H1 (cell line): ENCODE measurements at regions not wholly inside any gene's neighbourhood (a gene's known extent, or its start where the extent isn't known, plus 50 kb on each side); places are given as distances from the start of the nearest gene placed in this dataset.

Experiments used
- CTCF ChIA-PET: fragments of 300-600 bp; sonication (Branson Sonifier 250); formaldehyde crosslinking; loops from one replicate; lab custom pipeline; 2021; ENCODE audit not compliant: partially characterized antibody; lab: Charles Lee
- POLR2A ChIA-PET: fragments of 300-600 bp; sonication (Branson Sonifier 250); formaldehyde crosslinking; loops from one replicate; lab custom pipeline; 2021; ENCODE audit warnings: inconsistent platforms; ENCODE audit not compliant: partially characterized antibody; lab: Charles Lee
- DNase-seq, 2 experiments: peaks; one replicate each; pipeline versions ENCODE4 v3.0.0 to v3.0.0-alpha.2; 2010 to 2022; ENCODE audit warnings: low spot score in 2 of 2, low read depth in 1 of 2, mixed read lengths in 1 of 2
- FAIRE-seq: peaks from 2 replicates; lab custom pipeline; 2011; peaks lifted over from hg19 to GRCh38; lab: Jason Lieb, UNC
- H2AFZ ChIP-seq: 2 replicates; pipeline ENCODE4 v1.8.1; 2012; ENCODE audit warnings: low read length, inconsistent platforms
- H2AK5ac ChIP-seq: 2 replicates; pipeline ENCODE4 v1.6.1; 2013; ENCODE audit warnings: low read depth, low read length
- H2BK120ac ChIP-seq: replicated peaks from 2 replicates; pipeline ENCODE3; 2013; ENCODE audit warnings: low read depth, low read length, inconsistent platforms
- H2BK12ac ChIP-seq: 2 replicates; pipeline ENCODE4 v1.6.1; 2013; ENCODE audit warnings: low read depth, low read length
- H2BK15ac ChIP-seq: 2 replicates; pipeline ENCODE4 v1.6.1; 2013; ENCODE audit warnings: low read length
- H2BK20ac ChIP-seq: 2 replicates; pipeline ENCODE4 v1.6.1; 2013; ENCODE audit warnings: low read length
- H2BK5ac ChIP-seq: 2 replicates; pipeline ENCODE4 v1.6.1; 2013; ENCODE audit warnings: low read depth, low read length
- H3K14ac ChIP-seq: 2 replicates; pipeline ENCODE4 v1.6.1; 2013; ENCODE audit warnings: inconsistent platforms; ENCODE audit not compliant: insufficient read length
- H3K18ac ChIP-seq: 2 replicates; pipeline ENCODE4 v1.6.1; 2013; ENCODE audit warnings: low read length; ENCODE audit errors: extremely low read depth
- H3K23ac ChIP-seq: 2 replicates; pipeline ENCODE4 v1.6.1; 2013; ENCODE audit warnings: inconsistent platforms; ENCODE audit not compliant: insufficient read length
- H3K23me2 ChIP-seq: 2 replicates; pipeline ENCODE4 v1.6.1; 2013; ENCODE audit warnings: low read depth, low read length
- H3K27ac ChIP-seq: 2 replicates; pipeline ENCODE4 v1.6.1; 2011; ENCODE audit warnings: low read depth, low read length, inconsistent platforms
- H3K27me3 ChIP-seq, 4 experiments: replicated peaks in 1 of 4; 1 replicate in 1 of 4; 2 replicates in 3 of 4; pipeline versions ENCODE4 v1.6.1 to v1.8.1; 2011 to 2013; ENCODE audit warnings: low read length in 3 of 4, mild to moderate bottlenecking in 3 of 4, inconsistent platforms in 2 of 4, mixed read lengths in 2 of 4, moderate library complexity in 1 of 4; ENCODE audit not compliant: control insufficient read depth in 3 of 4, insufficient read depth in 3 of 4; ENCODE audit errors: extremely low read depth in 1 of 4
- H3K36me3 ChIP-seq, 4 experiments: 2 replicates each; pipeline versions ENCODE4 v1.6.1 to v1.8.1; 2011 to 2013; ENCODE audit warnings: mild to moderate bottlenecking in 4 of 4, low read length in 3 of 4, moderate library complexity in 2 of 4, control low read depth in 1 of 4, inconsistent platforms in 1 of 4; ENCODE audit not compliant: insufficient read depth in 4 of 4, control insufficient read depth in 2 of 4
- H3K4ac ChIP-seq: replicated peaks from 2 replicates; pipeline ENCODE3; 2013; ENCODE audit warnings: low read length, low read depth, mixed read lengths, inconsistent platforms; ENCODE audit not compliant: insufficient read length
- H3K4me1 ChIP-seq, 4 experiments: replicated peaks in 1 of 4; 1 replicate in 1 of 4; 2 replicates in 3 of 4; pipeline versions ENCODE4 v1.6.1 to v1.8.1; 2011 to 2013; ENCODE audit warnings: low read length in 3 of 4, inconsistent platforms in 2 of 4, mixed read lengths in 1 of 4; ENCODE audit not compliant: insufficient read depth in 4 of 4, control insufficient read depth in 3 of 4
- H3K4me2 ChIP-seq, 2 experiments: 2 replicates each; pipeline versions ENCODE4 v1.6.1 to v1.8.1; 2011 to 2013; ENCODE audit warnings: low read depth in 2 of 2, low read length in 2 of 2, control low read depth in 1 of 2, inconsistent platforms in 1 of 2, mild to moderate bottlenecking in 1 of 2; ENCODE audit not compliant: insufficient read depth in 1 of 2
- H3K4me3 ChIP-seq, 4 experiments: fragments of 200-600, 300-600 bp in 1 of 4; sonication (generic), shearing (Covaris generic), sonication (Bioruptor Twin) in 1 of 4; 2 replicates each; pipeline versions ENCODE4 v1.5.1 to v1.8.1; 2011 to 2016; ENCODE audit warnings: low read length in 4 of 4, low read depth in 3 of 4, control low read depth in 2 of 4, inconsistent platforms in 2 of 4, mild to moderate bottlenecking in 2 of 4, mixed read lengths in 1 of 4, moderate library complexity in 1 of 4; ENCODE audit not compliant: insufficient read depth in 2 of 4; ENCODE audit errors: extremely low read depth in 1 of 4
- H3K56ac ChIP-seq: replicated peaks from 2 replicates; pipeline ENCODE3; 2013; ENCODE audit warnings: low read depth, mild to moderate bottlenecking, mixed read lengths, low read length, inconsistent platforms; ENCODE audit not compliant: insufficient read length
- H3K79me1 ChIP-seq: 2 replicates; pipeline ENCODE4 v1.6.1; 2013; ENCODE audit warnings: low read depth, low read length, control low read depth
- H3K79me2 ChIP-seq, 2 experiments: 2 replicates each; pipeline versions ENCODE4 v1.6.1 to v1.8.1; 2012 to 2013; ENCODE audit warnings: low read length in 2 of 2, mild to moderate bottlenecking in 2 of 2, inconsistent platforms in 1 of 2; ENCODE audit not compliant: insufficient read depth in 2 of 2, control insufficient read depth in 1 of 2
- H3K9ac ChIP-seq, 4 experiments: replicated peaks in 1 of 4; 1 replicate in 1 of 4; 2 replicates in 3 of 4; pipeline versions ENCODE4 v1.6.1 to v1.8.1; 2011 to 2013; ENCODE audit warnings: low read depth in 3 of 4, low read length in 3 of 4, control low read depth in 2 of 4, mild to moderate bottlenecking in 2 of 4, moderate library complexity in 2 of 4, inconsistent platforms in 1 of 4; ENCODE audit errors: extremely low read depth in 1 of 4
- H3K9me3 ChIP-seq, 2 experiments: 2 replicates each; pipeline versions ENCODE4 v1.6.1 to v1.8.1; 2012 to 2013; ENCODE audit warnings: mild to moderate bottlenecking in 2 of 2, moderate library complexity in 2 of 2, control low read depth in 1 of 2, inconsistent platforms in 1 of 2, low read depth in 1 of 2, low read length in 1 of 2, mixed read lengths in 1 of 2; ENCODE audit not compliant: insufficient read depth in 2 of 2
- H4K20me1 ChIP-seq, 2 experiments: replicated peaks in 1 of 2; 2 replicates each; pipeline versions ENCODE3 to v1.8.1; 2011 to 2013; ENCODE audit warnings: inconsistent platforms in 2 of 2, low read length in 2 of 2, mild to moderate bottlenecking in 1 of 2; ENCODE audit not compliant: insufficient read depth in 2 of 2, control insufficient read depth in 1 of 2
- H4K5ac ChIP-seq: 2 replicates; pipeline ENCODE4 v1.6.1; 2013; ENCODE audit warnings: low read length, low read depth, mixed read lengths, inconsistent platforms; ENCODE audit not compliant: insufficient read length
- H4K8ac ChIP-seq: 2 replicates; pipeline ENCODE4 v1.8.0; 2013; ENCODE audit warnings: mild to moderate bottlenecking, moderate library complexity, low read length, inconsistent platforms; ENCODE audit not compliant: insufficient read depth; ENCODE audit errors: extremely low read depth
- H4K91ac ChIP-seq: replicated peaks from 2 replicates; pipeline ENCODE3; 2013; ENCODE audit warnings: low read length, mixed read lengths, inconsistent platforms; ENCODE audit not compliant: insufficient read length
- BACH1 ChIP-seq: IDR thresholded peaks from 2 replicates; pipeline ENCODE4 v1.6.1; 2012; ENCODE audit warnings: low read length, improper control_type of control experiment
- BRCA1 ChIP-seq: IDR thresholded peaks from 2 replicates; pipeline ENCODE4 v1.6.1; 2012; ENCODE audit warnings: low read depth, low read length, improper control_type of control experiment
- CTCF ChIP-seq, 3 experiments: IDR thresholded peaks; 1 replicate in 2 of 3; 2 replicates in 1 of 3; pipeline versions ENCODE4 v1.5.1 to v1.6.1; 2011; ENCODE audit warnings: low read length in 3 of 3, mild to moderate bottlenecking in 3 of 3, inconsistent platforms in 2 of 3, low read depth in 1 of 3, moderate library complexity in 1 of 3; ENCODE audit not compliant: insufficient read depth in 1 of 3; ENCODE audit errors: control extremely low read depth in 1 of 3
- EGR1 ChIP-seq: IDR thresholded peaks from 2 replicates; pipeline ENCODE4 v1.6.1; 2011; ENCODE audit warnings: low read depth, low read length, borderline replicate concordance
- HDAC6 ChIP-seq: IDR thresholded peaks from one replicate; pipeline ENCODE4 v1.7.1; 2012; ENCODE audit warnings: low read depth, mild to moderate bottlenecking, inconsistent platforms, low read length, moderate library complexity
- JUND ChIP-seq: IDR thresholded peaks from 2 replicates; pipeline ENCODE4 v1.6.1; 2011; ENCODE audit warnings: mild to moderate bottlenecking, improper control_type of control experiment, low read length
- KDM1A ChIP-seq: fragments of 200-600, 300-600 bp; sonication (generic); IDR thresholded peaks from 2 replicates; pipeline ENCODE4 v1.7.1; 2016; ENCODE audit warnings: mild to moderate bottlenecking, low read length, borderline replicate concordance
- KDM5A ChIP-seq: fragments of 200-600 bp; IDR thresholded peaks from 2 replicates; pipeline ENCODE4 v1.7.1; 2012; ENCODE audit warnings: mild to moderate bottlenecking, low read length, inconsistent platforms, mixed read lengths
- SRF ChIP-seq: IDR thresholded peaks from 2 replicates; pipeline ENCODE4 v1.6.1; 2011; ENCODE audit warnings: mild to moderate bottlenecking, low read depth, low read length, moderate library complexity
- WGBS, 2 experiments: shearing (Covaris generic) in 1 of 2; methylation state at CpG; one replicate each; pipeline versions ENCODE4 v1.1.6 to v1.1.7; 2013 to 2015; ENCODE audit warnings: low lambda C conversion rate in 2 of 2, mixed read lengths in 2 of 2, inconsistent platforms in 1 of 2, low coverage in 1 of 2, missing lambda C conversion rate in 1 of 2; ENCODE audit not compliant: insufficient replicate concordance in 2 of 2, insufficient coverage in 1 of 2, insufficient read length in 1 of 2; ENCODE audit errors: extremely low coverage in 1 of 2, missing lambda C conversion rate in 1 of 2; 5-methylcytosine and 5-hydroxymethylcytosine counted together
- TF ChIP-seq, protein P1 (sequence below): IDR thresholded peaks from 2 replicates; pipeline ENCODE4 v1.6.1; 2012; ENCODE audit warnings: inconsistent platforms

DNA sequence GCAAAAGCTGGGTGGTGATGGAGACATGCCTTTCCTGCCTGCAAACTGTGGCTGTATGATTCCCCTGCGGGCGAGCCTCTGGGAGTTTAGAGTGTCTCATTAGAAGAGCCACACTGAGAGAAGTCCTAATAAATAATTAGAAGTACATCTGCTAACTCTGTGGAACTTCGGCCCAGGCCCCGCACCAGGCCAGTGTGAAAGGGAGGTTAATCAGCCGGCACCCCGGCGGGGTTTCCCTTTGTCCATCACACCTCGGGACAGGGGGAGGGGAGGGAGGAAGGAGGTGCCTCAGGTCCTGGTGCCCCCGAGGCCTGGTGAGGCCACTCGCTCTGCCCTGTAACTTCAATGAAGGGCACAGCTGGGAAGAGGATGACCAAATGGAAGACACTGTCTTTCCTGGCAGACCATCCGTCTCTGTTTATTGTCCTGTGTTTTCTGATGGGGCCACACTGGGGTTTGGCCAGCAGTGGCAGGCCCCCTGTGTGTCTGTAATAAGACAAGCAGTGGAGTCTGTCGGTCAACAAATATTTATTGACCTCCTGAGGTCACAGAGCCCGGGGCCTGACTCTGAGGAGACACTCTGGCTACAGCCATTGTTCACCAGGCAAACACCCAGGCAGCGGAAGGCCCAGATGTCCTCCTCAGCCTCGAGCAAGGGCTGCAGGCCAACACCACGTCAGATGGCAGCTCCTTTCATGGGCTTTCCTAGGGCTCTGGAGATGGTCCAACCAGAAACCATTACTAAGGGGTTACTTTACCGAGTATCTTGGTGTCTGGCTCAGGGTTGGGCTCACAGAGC, 267.5 kb upstream of the RAB4A start:
- 88% methylated on average over 16 of the region's 17 CpGs; no CpG with 5 or more reads in 1 of the 2 experiments for WGBS, 2 experiments
- no peak overlapping the region for H3K4ac ChIP-seq
- no peak for TF ChIP-seq KDM5A
- TF ChIP-seq JUND: no peak
- no peak for TF ChIP-seq BRCA1
- TF ChIP-seq EGR1: no peak
- TF ChIP-seq BACH1: no peak
- no peak for TF ChIP-seq KDM1A
- TF ChIP-seq, protein P1, sequence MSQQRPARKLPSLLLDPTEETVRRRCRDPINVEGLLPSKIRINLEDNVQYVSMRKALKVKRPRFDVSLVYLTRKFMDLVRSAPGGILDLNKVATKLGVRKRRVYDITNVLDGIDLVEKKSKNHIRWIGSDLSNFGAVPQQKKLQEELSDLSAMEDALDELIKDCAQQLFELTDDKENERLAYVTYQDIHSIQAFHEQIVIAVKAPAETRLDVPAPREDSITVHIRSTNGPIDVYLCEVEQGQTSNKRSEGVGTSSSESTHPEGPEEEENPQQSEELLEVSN: no peak
- TF ChIP-seq SRF: no peak
- TF ChIP-seq HDAC6: no peak
- no peak for TF ChIP-seq CTCF (IDR thresholded peaks at IDR 0.05; ENCODE audit: control extremely low read depth in 1 of 3, insufficient read depth in 1 of 3, low read depth in 1 of 3, low read length in 3 of 3)

More for the DNA sequence above, 267.5 kb upstream of the RAB4A start:
- no peak overlapping the region for H3K14ac ChIP-seq
- CTCF ChIA-PET: interaction anchor here (0.6 to 1.4 kb wide), 5 partner anchors 14 to 252 kb away, joined by 3 read pairs; no protein-coding TSS in a partner anchor
- H3K4me3 ChIP-seq: no peak overlapping the region
- H2BK5ac ChIP-seq: no peak overlapping the region
- no peaks in the 10 kb centered on the region; a peak in 2 of 7 replicates for H3K27me3 ChIP-seq
- FAIRE-seq: no peak
- H4K5ac ChIP-seq: no peak overlapping the region
- H3K23me2 ChIP-seq: no peaks in the 10 kb centered on the region; the same call in 1 of the 2 replicates
- H2AFZ ChIP-seq: no peak overlapping the region
- DNase-seq: no peak
- no peak overlapping the region for H3K9ac ChIP-seq
- H3K27ac ChIP-seq: no peak overlapping the region
- POLR2A ChIA-PET: no interaction called here
- H3K79me2 ChIP-seq: no peaks in the 10 kb centered on the region
- H3K79me1 ChIP-seq: no peaks in the 10 kb centered on the region
- H4K91ac ChIP-seq: no peak overlapping the region
- H2BK20ac ChIP-seq: no peak overlapping the region
- H3K4me2 ChIP-seq: no peak overlapping the region
- no peaks in the 10 kb centered on the region for H4K20me1 ChIP-seq
- no peak overlapping the region for H2AK5ac ChIP-seq
- peaks cover 0 to 5% (median under 1%) of the 10 kb centered on the region in 4 experiments; a peak in 3 of 7 replicates for H3K4me1 ChIP-seq
- no peak overlapping the region for H2BK15ac ChIP-seq
- no peaks in the 10 kb centered on the region for H3K36me3 ChIP-seq
- no peak overlapping the region for H3K56ac ChIP-seq
- H3K23ac ChIP-seq: no peak overlapping the region
- H2BK12ac ChIP-seq: no peak overlapping the region
- no peak overlapping the region for H3K18ac ChIP-seq
- H2BK120ac ChIP-seq: no peak overlapping the region
- no peak overlapping the region for H4K8ac ChIP-seq
- H3K9me3 ChIP-seq: no peaks in the 10 kb centered on the region
